Right renal pelvis (tissue), 4 donors: ENCODE measurements at regions not wholly inside any gene's neighbourhood (a gene's known extent, or its start where the extent isn't known, plus 50 kb on each side); places are given as distances from the start of the nearest gene placed in this dataset.
"Not testable (repeated sequence)": the region's sequence is repeated elsewhere in the genome, so short reads cannot be mapped to it uniquely, and the experiment has no call there.

ENCODE experiments used
- DNase-seq, 4 donors: peaks; one replicate each; pipeline ENCODE4 v3.0.0-alpha.2; 2013; ENCODE audit warnings: low read depth in 4 of 4, low spot score in 3 of 4, missing footprints in 1 of 4

- no peak for DNase-seq
Observed at GRCh38 chr11:81829976-81830375, 903.7 kb downstream of the FAM181B start.

GRCh38 chr11:81825346-81825745 lies 908.3 kb downstream of the FAM181B start:
- no peak for DNase-seq

- no peak for DNase-seq
Observed at GRCh38 chr11:81819462-81819861, 914.2 kb downstream of the FAM181B start.

GRCh38 chr11:81804858-81805257 lies 928.8 kb downstream of the FAM181B start:
- no peak for DNase-seq

- DNase-seq: no peak
Observed at GRCh38 chr11:81802591-81802990, 931.1 kb downstream of the FAM181B start.

GRCh38 chr11:81792416-81792815 lies 941.2 kb downstream of the FAM181B start:
- DNase-seq: no peak

- DNase-seq: no peak
Observed at GRCh38 chr11:81787584-81788049, 946.0 kb downstream of the FAM181B start.

GRCh38 chr11:81772166-81772565 lies 961.5 kb downstream of the FAM181B start:
- DNase-seq: no peak

GRCh38 chr11:81769906-81770305 lies 963.8 kb downstream of the FAM181B start:
- not testable (repeated sequence) for DNase-seq

- no peak for DNase-seq
Observed at GRCh38 chr11:81756864-81757595, 976.6 kb downstream of the FAM181B start.

- no peak for DNase-seq
Observed at GRCh38 chr11:81749245-81749644, 984.4 kb downstream of the FAM181B start.

GRCh38 chr11:81744336-81745116 lies 989.1 kb downstream of the FAM181B start:
- DNase-seq: no peak

GRCh38 chr11:81725701-81726100 lies 1008.0 kb downstream of the FAM181B start:
- DNase-seq: no peak

GRCh38 chr11:81717695-81718094 lies 1016.0 kb downstream of the FAM181B start:
- DNase-seq: no peak

GRCh38 chr11:81707881-81708280 lies 1025.8 kb downstream of the FAM181B start:
- DNase-seq: no peak

- DNase-seq: no peak
Observed at GRCh38 chr11:81705283-81705682, 1028.4 kb downstream of the FAM181B start.

GRCh38 chr11:81700076-81700475 lies 1033.6 kb downstream of the FAM181B start:
- DNase-seq: no peak

GRCh38 chr11:81687057-81687456 lies 1046.6 kb downstream of the FAM181B start:
- DNase-seq: no peak

- no peak for DNase-seq
Observed at GRCh38 chr11:81674211-81674610, 1059.5 kb downstream of the FAM181B start.

- DNase-seq: no peak
Observed at GRCh38 chr11:81673001-81673400, 1060.7 kb downstream of the FAM181B start.

GRCh38 chr11:81669935-81670543 lies 1063.6 kb downstream of the FAM181B start:
- no peak for DNase-seq
